ENCODE measurements at regions not wholly inside any gene's neighbourhood (a gene's known extent, or its start where the extent isn't known, plus 50 kb on each side); places are given as distances from the start of the nearest gene placed in this dataset.

DNA sequence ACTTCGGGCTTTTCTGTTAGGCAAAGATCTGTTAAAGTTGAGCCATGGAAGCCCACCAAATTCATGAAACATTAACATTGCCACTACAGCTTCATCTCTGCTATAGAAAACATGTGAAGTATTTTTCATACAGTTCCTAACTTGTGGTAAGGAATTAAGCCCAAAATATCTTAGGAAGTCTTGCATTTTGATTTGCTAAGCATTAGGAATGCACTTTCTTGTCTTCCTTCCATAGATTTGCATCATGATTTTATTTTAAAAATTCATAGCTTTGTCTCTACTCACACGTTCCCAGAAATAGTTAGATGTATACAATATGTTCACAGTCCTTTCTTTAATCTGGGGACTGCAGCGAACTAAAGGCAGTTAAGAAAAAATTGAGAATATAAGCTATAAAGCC lies 325.6 kb downstream of the CENPW start:
- TF ChIP-seq, protein P1, sequence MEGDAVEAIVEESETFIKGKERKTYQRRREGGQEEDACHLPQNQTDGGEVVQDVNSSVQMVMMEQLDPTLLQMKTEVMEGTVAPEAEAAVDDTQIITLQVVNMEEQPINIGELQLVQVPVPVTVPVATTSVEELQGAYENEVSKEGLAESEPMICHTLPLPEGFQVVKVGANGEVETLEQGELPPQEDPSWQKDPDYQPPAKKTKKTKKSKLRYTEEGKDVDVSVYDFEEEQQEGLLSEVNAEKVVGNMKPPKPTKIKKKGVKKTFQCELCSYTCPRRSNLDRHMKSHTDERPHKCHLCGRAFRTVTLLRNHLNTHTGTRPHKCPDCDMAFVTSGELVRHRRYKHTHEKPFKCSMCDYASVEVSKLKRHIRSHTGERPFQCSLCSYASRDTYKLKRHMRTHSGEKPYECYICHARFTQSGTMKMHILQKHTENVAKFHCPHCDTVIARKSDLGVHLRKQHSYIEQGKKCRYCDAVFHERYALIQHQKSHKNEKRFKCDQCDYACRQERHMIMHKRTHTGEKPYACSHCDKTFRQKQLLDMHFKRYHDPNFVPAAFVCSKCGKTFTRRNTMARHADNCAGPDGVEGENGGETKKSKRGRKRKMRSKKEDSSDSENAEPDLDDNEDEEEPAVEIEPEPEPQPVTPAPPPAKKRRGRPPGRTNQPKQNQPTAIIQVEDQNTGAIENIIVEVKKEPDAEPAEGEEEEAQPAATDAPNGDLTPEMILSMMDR (conservative IDR thresholded peaks at IDR 0.05; ENCODE audit: low read length): no peak
- TF ChIP-seq EZH2phosphoT487 (IDR thresholded peaks at IDR 0.05; ENCODE audit: borderline replicate concordance): no peak
